ENCODE measurements at regions not wholly inside any gene's neighbourhood (a gene's known extent, or its start where the extent isn't known, plus 50 kb on each side); places are given as distances from the start of the nearest gene placed in this dataset.
A peak's percentile ranks its signal among the peaks of the same experiment; 100 is the strongest.

DNA sequence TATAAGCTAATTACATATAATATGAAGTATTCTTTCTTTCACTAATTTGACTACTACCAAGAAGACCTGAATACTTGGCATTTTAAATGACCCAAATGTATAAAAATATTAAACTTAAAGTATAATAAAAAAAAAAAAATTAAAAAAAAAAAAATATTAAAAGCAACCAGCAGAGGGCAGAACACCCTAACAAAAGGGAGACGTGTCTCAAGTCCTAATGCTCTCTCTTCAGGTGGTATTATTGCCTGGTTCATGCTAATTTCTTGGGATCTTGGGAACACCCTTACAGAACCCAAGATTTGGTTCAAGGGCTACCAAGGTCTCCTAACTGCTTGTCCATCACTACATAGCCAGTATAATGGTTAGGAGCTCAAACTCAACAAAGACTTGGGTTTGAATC is 754.8 kb downstream of the RAB28 start:
- ATAC-seq (ENCODE audit: insufficient number of reproducible peaks, low FRiP score, low read depth), result no peak
- no peak overlapping the region for H3K27ac ChIP-seq

DNA sequence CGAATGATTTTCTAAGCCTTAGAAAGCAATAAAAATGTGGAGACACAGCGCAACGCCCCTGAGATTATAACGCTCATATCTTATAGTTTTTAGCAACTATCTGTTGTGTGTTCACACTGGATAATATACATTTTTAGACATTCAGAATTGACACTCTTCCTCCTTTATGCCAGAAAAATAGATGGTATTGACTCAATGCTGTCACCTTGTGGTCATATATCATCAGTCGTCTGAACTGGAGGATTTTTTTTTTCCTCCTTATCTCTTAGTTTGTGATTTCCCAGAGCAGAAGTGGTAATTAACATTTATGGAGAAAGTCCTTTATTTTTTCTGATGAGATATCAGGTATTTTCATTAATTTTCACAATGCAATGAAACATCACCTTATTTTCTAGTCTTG is 759.6 kb downstream of the RAB28 start:
- Histone ChIP-seq H3K9me3 (no peaks in the 10 kb centered on the region), H3K4me3 (no peak overlapping the region), H3K27ac (no peak overlapping the region), H3K27me3 (replicated peaks; ENCODE audit: insufficient read depth) (no peaks in the 10 kb centered on the region), H3K36me3 (no peaks in the 10 kb centered on the region), H3K4me1 (ENCODE audit: control insufficient read depth in 1 of 2, low read depth in 2 of 2) (no peaks in the 10 kb centered on the region)
- DNase-seq (ENCODE audit: low spot score) (no peak), ATAC-seq (ENCODE audit: insufficient number of reproducible peaks, low FRiP score, low read depth) (no peak)
- TF ChIP-seq, protein P1, sequence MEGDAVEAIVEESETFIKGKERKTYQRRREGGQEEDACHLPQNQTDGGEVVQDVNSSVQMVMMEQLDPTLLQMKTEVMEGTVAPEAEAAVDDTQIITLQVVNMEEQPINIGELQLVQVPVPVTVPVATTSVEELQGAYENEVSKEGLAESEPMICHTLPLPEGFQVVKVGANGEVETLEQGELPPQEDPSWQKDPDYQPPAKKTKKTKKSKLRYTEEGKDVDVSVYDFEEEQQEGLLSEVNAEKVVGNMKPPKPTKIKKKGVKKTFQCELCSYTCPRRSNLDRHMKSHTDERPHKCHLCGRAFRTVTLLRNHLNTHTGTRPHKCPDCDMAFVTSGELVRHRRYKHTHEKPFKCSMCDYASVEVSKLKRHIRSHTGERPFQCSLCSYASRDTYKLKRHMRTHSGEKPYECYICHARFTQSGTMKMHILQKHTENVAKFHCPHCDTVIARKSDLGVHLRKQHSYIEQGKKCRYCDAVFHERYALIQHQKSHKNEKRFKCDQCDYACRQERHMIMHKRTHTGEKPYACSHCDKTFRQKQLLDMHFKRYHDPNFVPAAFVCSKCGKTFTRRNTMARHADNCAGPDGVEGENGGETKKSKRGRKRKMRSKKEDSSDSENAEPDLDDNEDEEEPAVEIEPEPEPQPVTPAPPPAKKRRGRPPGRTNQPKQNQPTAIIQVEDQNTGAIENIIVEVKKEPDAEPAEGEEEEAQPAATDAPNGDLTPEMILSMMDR (IDR thresholded peaks at IDR 0.05), result peak; percentile 18

More for the DNA sequence above, 754.8 kb downstream of the RAB28 start:
- no peak overlapping the region for H3K4me3 ChIP-seq
- no peaks in the 10 kb centered on the region for H3K9me3 ChIP-seq
- TF ChIP-seq, protein P1 (IDR thresholded peaks at IDR 0.05), result peak; percentile 33
- H3K27me3 ChIP-seq (replicated peaks; ENCODE audit: insufficient read depth), result no peaks in the 10 kb centered on the region
- H3K4me1 ChIP-seq (ENCODE audit: control insufficient read depth in 1 of 2, low read depth in 2 of 2), result no peaks in the 10 kb centered on the region
- H3K36me3 ChIP-seq, result no peaks in the 10 kb centered on the region
- no peak for DNase-seq (ENCODE audit: low spot score)

DNA sequence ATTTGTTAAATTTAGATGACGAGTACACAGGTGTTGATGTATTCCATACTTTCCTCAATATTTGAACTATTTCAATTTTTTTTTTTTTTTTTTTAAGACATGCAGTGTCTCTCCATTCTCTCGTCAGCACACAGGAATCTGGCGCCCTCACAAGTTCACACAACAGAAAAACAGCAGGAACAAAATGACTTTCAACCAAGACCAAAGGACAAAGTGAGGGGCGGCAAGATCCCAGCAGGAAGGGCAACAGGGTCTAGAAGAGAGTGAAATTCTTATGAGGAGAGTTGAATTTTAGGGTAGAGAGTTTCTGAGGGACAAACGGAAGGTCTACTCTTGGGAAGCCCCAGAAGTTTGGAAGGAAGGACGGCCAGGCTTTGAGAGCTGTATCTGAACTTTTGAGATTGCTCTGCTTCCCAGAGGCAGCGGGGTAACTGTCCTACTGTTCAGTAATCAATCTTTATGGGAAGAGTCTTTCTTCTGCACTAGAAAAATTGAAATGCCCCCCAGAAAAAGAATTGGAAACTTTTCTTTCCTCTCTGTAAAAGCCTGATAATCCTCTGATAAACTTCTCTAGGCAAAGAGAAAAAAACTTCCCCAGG is 760.2 kb downstream of the RAB28 start:
- no peaks in the 10 kb centered on the region for H3K27me3 ChIP-seq (replicated peaks; ENCODE audit: insufficient read depth)
- no peak for DNase-seq (ENCODE audit: low spot score)
- no peak for ATAC-seq (ENCODE audit: insufficient number of reproducible peaks, low FRiP score, low read depth)
- H3K4me3 ChIP-seq, result no peak overlapping the region
- TF ChIP-seq, protein P1 (IDR thresholded peaks at IDR 0.05), result no peak
- no peaks in the 10 kb centered on the region for H3K4me1 ChIP-seq (ENCODE audit: control insufficient read depth in 1 of 2, low read depth in 2 of 2)
- H3K9me3 ChIP-seq, result no peaks in the 10 kb centered on the region
- no peaks in the 10 kb centered on the region for H3K36me3 ChIP-seq
- H3K27ac ChIP-seq, result no peak overlapping the region

DNA sequence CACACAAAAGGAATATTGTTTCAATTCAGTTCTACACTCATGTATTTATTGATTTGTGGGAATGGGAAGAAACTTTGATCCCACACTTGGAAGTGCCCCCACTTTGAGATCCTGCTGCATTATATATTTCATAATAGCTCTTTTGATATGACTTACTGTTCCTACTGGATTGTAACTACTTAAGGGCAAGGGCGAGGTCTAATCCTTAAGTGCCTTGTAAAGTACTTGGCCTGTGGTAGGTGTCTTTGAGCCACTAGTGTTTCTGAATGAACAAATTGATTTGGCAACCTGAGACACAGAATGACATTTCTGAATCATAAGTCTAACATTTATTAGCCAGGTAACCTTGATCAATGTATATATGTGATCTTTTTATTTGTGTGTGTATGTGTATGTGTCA is 767.2 kb downstream of the RAB28 start:
- no peak overlapping the region for H3K4me3 ChIP-seq
- H3K27ac ChIP-seq, result no peak overlapping the region
- no peak for ATAC-seq (ENCODE audit: insufficient number of reproducible peaks, low FRiP score, low read depth)
- H3K4me1 ChIP-seq (ENCODE audit: control insufficient read depth in 1 of 2, low read depth in 2 of 2), result no peaks in the 10 kb centered on the region
- TF ChIP-seq, protein P1 (IDR thresholded peaks at IDR 0.05), result no peak
- no peaks in the 10 kb centered on the region for H3K36me3 ChIP-seq
- H3K9me3 ChIP-seq, result no peaks in the 10 kb centered on the region
- no peaks in the 10 kb centered on the region for H3K27me3 ChIP-seq (replicated peaks; ENCODE audit: insufficient read depth)
- DNase-seq (ENCODE audit: low spot score), result no peak

DNA sequence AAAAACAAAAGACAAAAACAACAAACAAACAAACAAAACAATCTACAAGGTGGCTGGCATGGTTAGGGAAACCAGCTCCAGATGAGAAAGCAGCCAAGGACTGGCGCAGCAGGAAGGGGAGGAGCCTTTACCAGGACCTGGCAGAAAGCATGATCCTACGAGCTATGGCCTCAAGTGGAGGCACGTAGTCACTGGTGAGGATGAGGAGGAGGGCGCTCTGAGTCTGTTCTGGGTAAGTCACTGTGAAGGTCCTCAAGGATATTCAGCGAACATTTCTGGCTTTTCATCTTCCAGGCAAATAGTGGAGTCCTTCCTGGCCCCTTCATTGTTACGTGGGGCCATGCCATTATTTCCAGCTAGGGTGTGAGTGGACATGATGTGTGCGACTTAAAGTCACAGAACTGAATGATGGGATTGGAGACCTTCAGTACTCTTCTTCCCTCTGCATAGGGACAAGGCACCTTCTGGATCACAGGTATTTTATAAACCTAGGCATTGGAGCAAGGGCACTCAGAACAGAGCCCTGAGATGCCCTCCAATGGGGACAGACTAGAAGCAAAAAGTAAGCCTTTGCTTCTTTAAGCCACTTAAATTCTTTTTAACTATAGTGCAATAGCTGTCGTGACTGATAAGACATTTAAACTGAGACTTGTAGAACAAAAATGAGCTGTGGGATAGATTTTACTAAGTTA is 771.3 kb downstream of the RAB28 start:
- DNase-seq (ENCODE audit: low spot score), result no peak
- TF ChIP-seq, protein P1 (IDR thresholded peaks at IDR 0.05), result no peak

More for the DNA sequence above, 771.3 kb downstream of the RAB28 start:
- H3K27me3 ChIP-seq (replicated peaks; ENCODE audit: insufficient read depth), result no peaks in the 10 kb centered on the region
- no peak for ATAC-seq (ENCODE audit: insufficient number of reproducible peaks, low FRiP score, low read depth)
- H3K27ac ChIP-seq, result no peak overlapping the region
- H3K36me3 ChIP-seq, result no peaks in the 10 kb centered on the region
- H3K9me3 ChIP-seq, result no peaks in the 10 kb centered on the region
- no peak overlapping the region for H3K4me3 ChIP-seq
- no peaks in the 10 kb centered on the region for H3K4me1 ChIP-seq (ENCODE audit: control insufficient read depth in 1 of 2, low read depth in 2 of 2)
